ENCODE measurements at regions not wholly inside any gene's neighbourhood (a gene's known extent, or its start where the extent isn't known, plus 50 kb on each side); places are given as distances from the start of the nearest gene placed in this dataset.
"Not testable (repeated sequence)": the region's sequence is repeated elsewhere in the genome, so short reads cannot be mapped to it uniquely, and the experiment has no call there.

GRCh38 chr17:63295839-63296590 is 150.1 kb downstream of the CYB561 start:
- DNase-seq = no peak

- DNase-seq = not testable (repeated sequence)
Measured at GRCh38 chr17:63298916-63299315, 147.2 kb downstream of the CYB561 start.

- DNase-seq = no peak
Measured at GRCh38 chr17:63304704-63305261, 141.3 kb downstream of the CYB561 start.

DNA sequence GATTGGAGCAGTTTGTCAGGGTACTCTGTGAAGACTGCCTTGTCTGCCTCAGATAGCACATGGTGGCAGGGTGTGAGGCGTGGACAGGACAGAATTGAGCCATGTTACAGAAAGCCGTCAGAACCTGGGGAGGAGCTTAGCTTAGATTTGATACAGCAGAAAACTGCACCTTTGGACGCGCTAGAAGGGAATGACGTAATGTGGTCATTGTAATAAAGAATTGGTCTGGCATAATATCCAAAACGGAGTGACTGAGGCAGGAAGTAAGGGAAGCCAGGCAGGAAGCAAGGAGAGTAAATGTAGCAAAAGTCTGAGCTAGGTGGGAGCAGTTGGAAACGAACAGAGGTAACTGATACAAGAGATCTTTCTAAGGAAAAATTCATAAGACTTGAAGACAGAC is 140.2 kb downstream of the CYB561 start:
- no peak for DNase-seq

DNA sequence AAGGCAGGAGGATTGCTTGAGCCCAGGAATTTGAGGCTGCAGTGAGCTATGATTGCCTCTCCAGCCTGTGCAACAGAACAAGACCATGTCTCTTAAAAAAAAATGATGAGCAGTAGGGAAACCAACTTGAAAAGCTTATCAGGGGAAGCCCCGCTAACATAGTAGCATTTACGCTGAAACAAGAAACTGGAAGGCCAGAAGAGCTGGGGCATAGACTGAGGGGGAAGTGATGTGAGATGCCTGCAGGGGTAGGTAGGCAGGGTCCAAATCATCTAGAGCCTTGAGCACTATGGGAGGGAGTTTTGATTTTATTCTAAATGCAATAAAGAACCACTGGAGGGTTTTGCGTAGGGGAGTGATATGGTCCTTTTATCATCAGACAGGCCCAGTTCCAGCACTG is 139.3 kb downstream of the CYB561 start:
- DNase-seq = no peak

DNA sequence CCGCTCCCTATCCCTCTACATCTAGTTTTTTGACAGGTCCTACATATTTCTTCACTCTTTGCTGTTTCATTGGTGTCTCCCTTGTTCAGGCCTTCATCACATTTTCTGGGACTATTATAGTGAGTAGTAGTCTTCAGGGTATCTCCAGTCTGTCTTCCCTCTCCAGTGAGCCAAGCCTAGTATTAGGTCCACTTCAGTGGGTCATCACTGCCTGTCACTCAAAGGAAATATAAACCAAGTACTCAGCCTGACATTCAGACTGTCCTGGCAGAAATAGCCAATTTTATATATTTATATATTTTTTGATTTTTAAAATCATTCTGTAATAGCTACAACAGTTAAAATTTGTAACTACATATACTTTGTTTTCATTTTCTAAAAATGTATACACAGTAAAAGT is 137.8 kb downstream of the CYB561 start:
- no peak for DNase-seq

- DNase-seq = no peak
Measured at GRCh38 chr17:63309021-63309420, 137.1 kb downstream of the CYB561 start.

- DNase-seq = no peak
Measured at GRCh38 chr17:63311416-63311937, 134.6 kb downstream of the CYB561 start.

GRCh38 chr17:63314761-63315160 is 131.3 kb downstream of the CYB561 start:
- no peak for DNase-seq

DNA sequence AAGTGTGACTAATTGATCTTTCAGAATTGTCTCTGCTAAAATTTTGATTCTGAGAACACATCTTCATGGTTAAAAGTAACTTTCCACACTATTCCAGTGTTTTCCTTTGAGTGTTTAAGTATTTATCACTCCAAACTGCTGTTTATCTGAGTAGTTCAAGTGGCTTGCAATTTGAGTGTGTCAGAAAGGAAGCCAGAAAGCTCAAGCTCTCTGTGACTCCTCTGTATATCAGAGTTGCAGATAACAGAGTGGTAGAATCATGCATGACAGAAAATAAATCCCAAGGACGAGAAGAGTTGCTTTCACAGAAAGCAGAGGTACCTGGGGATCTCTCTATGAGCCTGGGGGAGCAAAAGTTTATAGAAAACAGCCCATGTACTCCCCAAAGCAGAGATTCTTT is 130.0 kb downstream of the CYB561 start:
- DNase-seq = no peak

DNA sequence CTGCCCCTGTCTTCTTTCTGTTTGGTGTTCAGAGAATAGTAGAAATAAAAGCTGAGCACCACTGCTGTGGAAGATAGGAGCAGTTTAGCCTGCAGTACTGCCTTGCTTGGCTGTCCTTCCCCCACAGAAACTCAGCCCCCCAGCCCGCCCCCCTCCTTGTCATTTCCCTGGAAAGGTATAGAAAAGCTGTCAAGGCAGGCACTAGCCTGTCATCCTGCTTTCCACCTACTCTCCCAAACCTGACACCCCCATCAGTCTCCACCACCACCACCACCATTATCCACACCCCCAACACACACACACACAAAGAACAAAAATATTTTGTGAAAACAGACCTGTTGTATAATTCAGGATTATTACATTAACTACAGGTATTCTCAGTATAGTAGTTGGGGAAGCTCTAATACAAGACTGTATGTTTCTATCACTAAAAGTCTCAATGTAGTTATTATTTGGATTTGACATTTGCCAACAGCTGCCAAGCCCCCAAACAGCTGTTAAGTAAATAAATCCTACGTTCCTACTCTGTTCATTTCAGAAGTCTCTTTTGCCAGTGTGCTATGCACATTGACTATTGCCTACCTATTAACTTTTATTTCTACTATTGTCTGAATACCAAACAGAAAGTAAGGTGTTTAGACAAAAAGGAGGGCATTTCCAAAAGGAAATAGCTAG is 128.8 kb downstream of the CYB561 start:
- no peak for DNase-seq

DNA sequence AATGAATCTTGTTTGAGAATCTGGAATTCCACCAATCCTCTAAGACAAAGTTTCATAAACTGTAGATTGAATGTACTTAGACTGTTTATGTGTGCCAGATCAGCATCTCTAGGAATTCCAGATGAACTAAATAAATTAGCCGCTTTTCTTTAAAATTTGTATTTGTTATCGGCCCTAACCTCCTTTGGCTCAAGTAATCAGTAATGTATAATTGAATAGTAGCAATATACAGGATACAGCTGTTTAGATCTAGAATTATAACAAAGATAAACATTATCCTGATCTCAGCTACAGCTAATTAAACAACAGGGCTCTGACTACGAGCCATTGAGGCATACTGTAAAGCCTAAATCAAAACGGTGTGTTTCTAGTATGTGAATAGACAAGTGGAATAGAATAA is 120.3 kb downstream of the CYB561 start:
- DNase-seq = no peak

- DNase-seq = no peak
Measured at GRCh38 chr17:63329876-63330275, 116.2 kb downstream of the CYB561 start.

- no peak for DNase-seq
Measured at GRCh38 chr17:63331301-63332061, 114.6 kb downstream of the CYB561 start.

- DNase-seq = no peak
Measured at GRCh38 chr17:63332286-63332685, 113.8 kb downstream of the CYB561 start.

GRCh38 chr17:63333869-63334268 is 112.2 kb downstream of the CYB561 start:
- no peak for DNase-seq

DNA sequence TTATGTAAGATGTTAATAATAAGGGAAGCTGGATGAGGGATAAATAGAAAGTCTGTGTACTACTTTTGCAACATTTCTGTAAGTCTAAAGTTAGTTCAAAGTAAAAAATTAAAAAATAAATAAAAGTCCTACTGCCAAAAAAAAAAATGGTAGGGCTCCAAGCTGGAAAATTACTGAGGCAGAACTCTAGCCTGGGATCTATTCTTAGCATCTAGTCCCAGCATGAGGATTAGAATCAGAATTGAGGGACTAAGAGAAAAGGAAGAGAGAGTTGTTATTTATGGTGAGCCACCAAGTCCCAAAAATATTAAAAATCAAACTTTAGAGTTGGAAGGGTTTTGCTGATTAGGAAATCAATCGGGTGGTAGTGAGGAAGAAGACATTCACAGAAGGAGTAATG is 110.3 kb downstream of the CYB561 start:
- no peak for DNase-seq

GRCh38 chr17:63337579-63337978 is 108.5 kb downstream of the CYB561 start:
- no peak for DNase-seq

DNA sequence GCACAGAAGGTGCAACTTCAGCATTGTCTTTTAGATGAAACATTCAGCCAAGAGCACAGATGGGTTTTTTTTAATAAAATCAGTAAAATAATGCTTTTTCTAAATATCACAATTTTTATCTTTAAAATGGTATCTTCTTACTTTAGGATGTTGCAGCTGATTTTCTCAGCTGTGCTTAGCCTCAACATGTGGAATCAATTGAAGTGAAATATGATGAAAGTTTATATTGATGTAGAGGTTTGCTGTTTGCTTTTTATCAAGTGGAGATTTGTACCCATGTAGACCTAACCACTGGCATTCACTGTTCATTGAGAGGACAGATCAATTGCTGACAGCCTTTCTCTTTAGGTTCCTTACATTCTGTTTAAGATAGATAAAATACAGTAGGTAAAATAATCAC is 107.8 kb downstream of the CYB561 start:
- no peak for DNase-seq

GRCh38 chr17:63341276-63341675 is 104.8 kb downstream of the CYB561 start:
- DNase-seq = no peak

DNA sequence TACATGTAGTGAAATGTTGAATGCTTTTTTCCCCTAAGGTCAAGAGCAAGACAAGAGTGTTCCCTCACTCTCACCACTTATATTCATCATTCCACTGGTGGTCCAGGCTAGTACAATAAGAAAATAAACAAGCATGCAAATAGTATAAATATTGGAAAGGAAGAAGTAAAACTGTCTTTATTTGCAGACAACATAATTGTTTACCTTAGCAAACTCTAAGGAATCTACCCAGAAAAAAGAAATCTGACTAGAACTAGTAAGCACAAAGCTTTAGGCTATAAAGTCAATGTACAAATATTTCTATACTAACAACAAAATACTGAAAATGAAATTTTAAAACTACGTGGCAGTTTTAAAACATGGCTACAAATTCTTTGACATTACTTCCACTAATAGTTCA is 101.7 kb downstream of the CYB561 start:
- no peak for DNase-seq

GRCh38 chr17:63345611-63346010 is 100.5 kb downstream of the CYB561 start:
- DNase-seq = no peak

DNA sequence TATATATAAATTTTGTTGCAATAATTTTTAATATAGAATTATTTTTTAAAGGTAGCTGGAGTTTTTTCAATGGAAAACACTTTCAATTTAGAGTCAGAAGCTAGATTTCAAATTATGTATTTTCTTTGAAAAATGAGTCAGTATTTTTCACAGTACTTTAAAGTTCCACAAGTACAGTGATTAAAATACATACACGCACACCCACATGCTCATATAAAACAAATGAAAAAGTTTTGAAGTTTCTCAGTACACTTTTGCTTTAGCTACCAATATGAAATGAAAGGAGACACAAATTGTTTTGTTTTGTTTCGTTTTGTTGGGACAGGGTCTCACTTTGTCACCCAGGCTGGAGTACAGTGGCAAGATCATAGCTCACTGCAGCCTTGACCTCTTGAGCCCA is 98.6 kb downstream of the CYB561 start:
- no peak for DNase-seq
